ENCODE measurements at regions not wholly inside any gene's neighbourhood (a gene's known extent, or its start where the extent isn't known, plus 50 kb on each side); places are given as distances from the start of the nearest gene placed in this dataset.

- TF ChIP-seq SP1 (IDR thresholded peaks at IDR 0.05) (no peak), ZNF384 (IDR thresholded peaks at IDR 0.05) (no peak), CTBP1 (IDR thresholded peaks at IDR 0.05; ENCODE audit: borderline replicate concordance) (no peak), FOXM1 (IDR thresholded peaks at IDR 0.05; ENCODE audit: borderline replicate concordance) (no peak)
These were observed 109.1 kb downstream of the MACIR start for GRCh38 chr5:103367702-103368101.
